ENCODE measurements at regions not wholly inside any gene's neighbourhood (a gene's known extent, or its start where the extent isn't known, plus 50 kb on each side); places are given as distances from the start of the nearest gene placed in this dataset.

DNA sequence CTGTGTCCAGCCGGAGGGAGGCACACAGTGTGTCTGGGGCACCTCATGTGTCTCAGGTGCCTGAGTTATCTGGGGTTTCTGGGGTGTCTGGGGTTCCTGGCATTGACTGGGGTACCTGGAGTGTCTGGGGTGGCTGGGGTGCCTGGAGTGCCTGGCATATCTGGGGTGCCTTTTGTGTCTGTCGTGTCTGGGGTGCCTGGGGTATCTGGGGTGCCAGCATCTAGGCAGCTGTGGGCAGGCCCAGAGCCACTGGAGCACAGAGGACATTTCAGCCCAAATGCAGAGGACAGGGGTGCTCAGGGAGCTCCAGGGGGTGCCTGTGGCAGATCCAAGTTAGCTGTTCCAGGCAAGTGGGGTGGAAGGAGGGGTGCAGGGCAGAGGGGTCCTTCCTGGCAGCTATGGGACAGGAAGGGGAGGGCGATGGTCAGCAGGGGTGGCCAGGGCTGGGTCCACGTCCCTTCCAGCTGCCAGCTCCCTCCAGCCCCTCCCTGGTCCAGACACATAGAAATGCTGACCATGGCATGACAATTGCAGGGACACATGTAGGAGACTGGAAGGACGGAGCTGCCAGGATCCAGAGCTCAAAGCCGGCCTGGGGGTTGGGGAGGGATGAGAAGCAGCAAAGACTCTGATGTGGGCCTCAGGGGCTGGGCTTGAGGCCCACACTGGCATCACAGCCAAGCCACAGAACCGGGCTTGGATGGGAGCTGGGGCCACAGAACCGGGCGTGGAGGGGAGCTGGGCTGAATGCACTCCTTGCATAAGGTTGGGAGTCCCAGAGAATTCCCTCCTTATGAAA, 133.0 kb downstream of the BRD1 start:
- Histone ChIP-seq H3K27ac (ENCODE audit: low read length) (no peak overlapping the region), H3K27me3 (ENCODE audit: low read depth, low read length) (no peaks in the 10 kb centered on the region), H3K4me1 (ENCODE audit: control insufficient read depth in 1 of 2, insufficient read depth in 2 of 2, low read length in 2 of 2) (no peaks in the 10 kb centered on the region), H3K4me3 (ENCODE audit: low read depth in 1 of 2, low read length in 2 of 2) (no peak overlapping the region), H3K36me3 (ENCODE audit: control insufficient read depth in 1 of 2, insufficient read depth in 2 of 2, low read length in 2 of 2) (no peaks in the 10 kb centered on the region), H3K9me3 (ENCODE audit: control insufficient read depth in 1 of 2, low read length in 2 of 2) (peaks cover 0 to 17% of the 10 kb centered on the region in 2 donors)

DNA sequence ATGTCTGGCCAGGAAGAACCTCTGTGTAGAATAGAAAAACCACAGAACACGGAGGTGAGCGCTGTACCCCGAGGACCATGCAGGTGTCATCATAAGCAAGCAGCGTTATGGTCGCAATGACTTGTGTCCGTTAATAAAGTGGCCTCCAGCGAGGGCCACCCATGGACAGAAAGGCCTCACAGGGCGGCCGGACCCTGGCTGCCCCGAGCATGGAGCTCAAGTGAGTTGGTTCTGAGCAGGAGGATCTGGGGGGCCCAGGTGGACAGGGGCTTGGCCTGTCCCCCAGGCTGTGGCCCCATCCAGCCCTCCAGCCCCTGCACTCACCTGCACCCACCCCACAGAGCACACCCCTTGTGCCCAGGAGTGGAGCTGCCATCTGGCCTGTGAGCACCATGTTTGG, 133.8 kb downstream of the BRD1 start:
- Histone ChIP-seq H3K27ac (ENCODE audit: low read length) (no peak overlapping the region), H3K4me1 (ENCODE audit: control insufficient read depth in 1 of 2, insufficient read depth in 2 of 2, low read length in 2 of 2) (no peaks in the 10 kb centered on the region), H3K36me3 (ENCODE audit: control insufficient read depth in 1 of 2, insufficient read depth in 2 of 2, low read length in 2 of 2) (no peaks in the 10 kb centered on the region), H3K9me3 (ENCODE audit: control insufficient read depth in 1 of 2, low read length in 2 of 2) (peaks cover 0 to 17% of the 10 kb centered on the region in 2 donors), H3K4me3 (ENCODE audit: low read depth in 1 of 2, low read length in 2 of 2) (no peak overlapping the region), H3K27me3 (ENCODE audit: low read depth, low read length) (peaks cover 3% of the 10 kb centered on the region)

DNA sequence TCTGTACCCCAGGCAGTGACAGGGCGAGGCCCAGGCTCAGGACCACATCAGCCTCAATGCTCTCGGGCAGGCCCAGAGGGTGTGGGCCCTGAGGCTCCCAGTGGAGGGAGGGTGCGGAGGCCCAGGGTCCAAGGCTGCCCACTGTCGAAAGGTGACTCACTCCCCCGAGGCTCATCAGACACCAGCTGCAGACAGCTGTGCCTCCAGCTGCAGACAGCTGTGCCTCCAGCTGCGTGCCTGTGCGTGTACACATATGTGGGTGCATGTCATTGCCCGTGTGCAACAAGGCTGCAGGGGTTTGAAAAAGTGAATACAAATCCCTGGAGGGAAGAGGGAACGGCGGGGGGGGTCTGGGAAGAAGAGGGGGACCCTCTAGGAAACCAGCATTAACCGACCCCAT, 134.3 kb downstream of the BRD1 start:
- no peaks in the 10 kb centered on the region for H3K4me1 ChIP-seq (ENCODE audit: control insufficient read depth in 1 of 2, insufficient read depth in 2 of 2, low read length in 2 of 2)
- no peak overlapping the region for H3K4me3 ChIP-seq (ENCODE audit: low read depth in 1 of 2, low read length in 2 of 2)
- H3K27me3 ChIP-seq (ENCODE audit: low read depth, low read length) = peaks cover 3% of the 10 kb centered on the region
- H3K27ac ChIP-seq (ENCODE audit: low read length) = no peak overlapping the region
- peaks cover 0 to 17% of the 10 kb centered on the region in 2 donors for H3K9me3 ChIP-seq (ENCODE audit: control insufficient read depth in 1 of 2, low read length in 2 of 2)
- no peaks in the 10 kb centered on the region for H3K36me3 ChIP-seq (ENCODE audit: control insufficient read depth in 1 of 2, insufficient read depth in 2 of 2, low read length in 2 of 2)

- no peak overlapping the region for H3K27ac ChIP-seq (ENCODE audit: low read length)
- peaks cover 0 to 17% of the 10 kb centered on the region in 2 donors for H3K9me3 ChIP-seq (ENCODE audit: control insufficient read depth in 1 of 2, low read length in 2 of 2)
- no peak overlapping the region for H3K4me3 ChIP-seq (ENCODE audit: low read depth in 1 of 2, low read length in 2 of 2)
- no peaks in the 10 kb centered on the region for H3K4me1 ChIP-seq (ENCODE audit: control insufficient read depth in 1 of 2, insufficient read depth in 2 of 2, low read length in 2 of 2)
- H3K27me3 ChIP-seq (ENCODE audit: low read depth, low read length) = peaks cover 3% of the 10 kb centered on the region
- H3K36me3 ChIP-seq (ENCODE audit: control insufficient read depth in 1 of 2, insufficient read depth in 2 of 2, low read length in 2 of 2) = no peaks in the 10 kb centered on the region
Measured at GRCh38 chr22:49692499-49693225, 135.0 kb downstream of the BRD1 start.

DNA sequence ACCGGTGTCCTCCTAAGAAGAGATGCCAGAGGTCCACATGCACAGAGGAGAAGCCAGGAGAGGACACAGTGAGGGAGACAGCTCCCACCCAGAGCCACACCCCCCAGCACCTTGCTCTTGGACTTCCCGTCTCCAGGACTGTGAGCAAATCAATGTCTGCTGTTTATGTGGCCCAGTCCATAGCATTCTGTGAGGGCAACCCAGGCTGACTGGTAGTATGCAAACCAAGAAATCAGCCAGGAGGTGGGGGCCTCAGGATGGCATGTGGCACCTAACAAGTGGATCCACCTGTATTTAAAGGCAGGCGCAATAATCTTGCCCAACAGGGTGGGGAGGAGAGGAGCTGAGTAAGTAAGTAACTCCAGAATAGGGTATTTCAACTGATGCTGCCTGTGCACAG, 136.4 kb downstream of the BRD1 start:
- H3K36me3 ChIP-seq (ENCODE audit: control insufficient read depth in 1 of 2, insufficient read depth in 2 of 2, low read length in 2 of 2) = no peaks in the 10 kb centered on the region

GRCh38 chr22:49690454-49690853, 137.2 kb downstream of the BRD1 start:
- H3K36me3 ChIP-seq (ENCODE audit: control insufficient read depth in 1 of 2, insufficient read depth in 2 of 2, low read length in 2 of 2) = no peaks in the 10 kb centered on the region
- H3K27me3 ChIP-seq (ENCODE audit: low read depth, low read length) = peaks cover 3% of the 10 kb centered on the region
- no peaks in the 10 kb centered on the region for H3K4me1 ChIP-seq (ENCODE audit: control insufficient read depth in 1 of 2, insufficient read depth in 2 of 2, low read length in 2 of 2)
- H3K27ac ChIP-seq (ENCODE audit: low read length) = no peak overlapping the region
- no peak overlapping the region for H3K4me3 ChIP-seq (ENCODE audit: low read depth in 1 of 2, low read length in 2 of 2)
- H3K9me3 ChIP-seq (ENCODE audit: control insufficient read depth in 1 of 2, low read length in 2 of 2) = peaks cover 0 to 13% of the 10 kb centered on the region in 2 donors

More for the DNA sequence above, 136.4 kb downstream of the BRD1 start:
- peaks cover 3% of the 10 kb centered on the region for H3K27me3 ChIP-seq (ENCODE audit: low read depth, low read length)
- no peak overlapping the region for H3K27ac ChIP-seq (ENCODE audit: low read length)
- H3K4me3 ChIP-seq (ENCODE audit: low read depth in 1 of 2, low read length in 2 of 2) = no peak overlapping the region
- peaks cover 0 to 13% of the 10 kb centered on the region in 2 donors for H3K9me3 ChIP-seq (ENCODE audit: control insufficient read depth in 1 of 2, low read length in 2 of 2)
- no peaks in the 10 kb centered on the region for H3K4me1 ChIP-seq (ENCODE audit: control insufficient read depth in 1 of 2, insufficient read depth in 2 of 2, low read length in 2 of 2)

- peaks cover 3% of the 10 kb centered on the region for H3K27me3 ChIP-seq (ENCODE audit: low read depth, low read length)
- no peaks in the 10 kb centered on the region for H3K4me1 ChIP-seq (ENCODE audit: control insufficient read depth in 1 of 2, insufficient read depth in 2 of 2, low read length in 2 of 2)
- peaks cover 0 to 13% of the 10 kb centered on the region in 2 donors for H3K9me3 ChIP-seq (ENCODE audit: control insufficient read depth in 1 of 2, low read length in 2 of 2)
- H3K36me3 ChIP-seq (ENCODE audit: control insufficient read depth in 1 of 2, insufficient read depth in 2 of 2, low read length in 2 of 2) = no peaks in the 10 kb centered on the region
- no peak overlapping the region for H3K27ac ChIP-seq (ENCODE audit: low read length)
- H3K4me3 ChIP-seq (ENCODE audit: low read depth in 1 of 2, low read length in 2 of 2) = no peak overlapping the region
Measured at GRCh38 chr22:49689858-49690257, 137.8 kb downstream of the BRD1 start.

GRCh38 chr22:49689255-49689770, 138.4 kb downstream of the BRD1 start:
- Histone ChIP-seq H3K4me3 (ENCODE audit: low read depth in 1 of 2, low read length in 2 of 2) (no peak overlapping the region), H3K27ac (ENCODE audit: low read length) (no peak overlapping the region), H3K4me1 (ENCODE audit: control insufficient read depth in 1 of 2, insufficient read depth in 2 of 2, low read length in 2 of 2) (no peaks in the 10 kb centered on the region), H3K27me3 (ENCODE audit: low read depth, low read length) (peaks cover 3% of the 10 kb centered on the region), H3K36me3 (ENCODE audit: control insufficient read depth in 1 of 2, insufficient read depth in 2 of 2, low read length in 2 of 2) (no peaks in the 10 kb centered on the region), H3K9me3 (ENCODE audit: control insufficient read depth in 1 of 2, low read length in 2 of 2) (peaks cover 0 to 13% of the 10 kb centered on the region in 2 donors)

DNA sequence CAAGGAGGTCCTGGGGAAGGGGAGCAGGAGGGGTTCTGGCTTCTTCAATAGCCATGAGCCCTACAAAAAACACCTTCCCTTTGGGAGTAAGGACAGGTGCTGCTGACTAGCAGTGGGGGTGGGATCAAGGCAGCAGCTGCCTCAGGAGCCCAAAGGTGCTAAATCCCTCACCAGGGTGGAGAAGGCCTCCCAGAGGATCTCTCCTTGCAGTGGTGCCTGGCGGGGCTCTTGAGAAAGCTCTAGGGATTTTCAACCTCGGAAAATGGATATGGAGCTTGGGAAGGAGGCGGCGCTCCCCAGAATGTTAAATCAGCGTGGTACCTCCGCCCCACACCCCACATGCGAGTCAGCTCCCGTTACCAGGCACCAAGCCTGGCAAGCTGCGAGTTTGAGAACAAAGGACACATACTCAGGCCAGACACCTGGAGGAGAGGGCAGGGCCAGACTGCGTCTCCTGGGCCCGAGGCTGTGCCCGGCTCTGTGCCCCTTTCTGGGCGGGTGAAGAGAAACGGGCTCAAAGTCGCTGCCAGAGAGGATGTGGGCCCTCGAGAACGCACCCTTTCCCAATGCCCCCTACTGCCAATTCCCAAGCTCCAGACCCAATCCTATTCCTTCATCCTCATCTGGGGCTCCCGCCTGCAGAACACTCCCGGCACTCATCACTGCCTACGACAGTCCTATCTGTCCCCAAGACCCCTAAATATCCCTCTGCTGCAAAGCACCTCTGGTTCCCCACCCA, 139.0 kb downstream of the BRD1 start:
- Histone ChIP-seq H3K4me3 (ENCODE audit: low read depth in 1 of 2, low read length in 2 of 2) (no peak overlapping the region), H3K27me3 (ENCODE audit: low read depth, low read length) (peaks cover 3% of the 10 kb centered on the region), H3K9me3 (ENCODE audit: control insufficient read depth in 1 of 2, low read length in 2 of 2) (peaks cover 0 to 13% of the 10 kb centered on the region in 2 donors), H3K27ac (ENCODE audit: low read length) (no peak overlapping the region), H3K36me3 (ENCODE audit: control insufficient read depth in 1 of 2, insufficient read depth in 2 of 2, low read length in 2 of 2) (no peaks in the 10 kb centered on the region), H3K4me1 (ENCODE audit: control insufficient read depth in 1 of 2, insufficient read depth in 2 of 2, low read length in 2 of 2) (no peaks in the 10 kb centered on the region)

DNA sequence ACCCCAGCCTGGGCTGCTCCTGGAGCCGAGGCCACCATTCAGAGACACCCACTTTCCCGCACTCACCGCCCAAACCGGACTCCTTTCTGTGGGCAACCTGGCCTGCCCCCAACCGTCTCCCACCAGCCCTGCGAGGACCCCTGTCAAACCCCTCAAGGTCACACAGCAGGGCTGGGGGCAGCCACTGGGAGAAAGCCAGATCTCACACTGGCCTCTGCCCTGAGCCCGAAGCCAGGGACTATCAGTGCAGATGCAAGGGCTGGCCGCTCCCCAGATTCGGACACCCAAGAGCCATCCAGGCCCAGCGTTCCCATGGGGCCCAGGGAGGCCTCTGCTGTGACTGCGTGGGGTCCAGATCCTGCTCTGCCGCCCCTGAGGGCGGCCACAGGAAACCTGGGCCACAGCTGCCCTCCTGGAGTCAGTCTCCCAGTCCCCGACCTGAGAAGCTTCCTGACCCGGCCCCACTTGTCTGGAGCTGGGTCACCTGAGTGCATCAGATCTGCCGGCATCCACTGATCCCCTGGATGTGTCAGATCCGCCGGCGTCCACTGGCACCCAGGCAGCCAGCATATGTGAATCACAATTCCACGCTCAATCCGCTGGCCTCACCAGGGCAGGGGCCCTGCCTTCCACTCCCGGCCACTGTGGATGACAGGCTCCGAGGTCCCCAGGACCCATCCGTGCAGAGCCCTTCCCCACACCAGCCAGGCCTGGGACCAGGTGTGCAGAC, 139.7 kb downstream of the BRD1 start:
- H3K27me3 ChIP-seq (ENCODE audit: low read depth, low read length) = peaks cover 3% of the 10 kb centered on the region

More for the DNA sequence above, 139.7 kb downstream of the BRD1 start:
- Histone ChIP-seq H3K36me3 (ENCODE audit: control insufficient read depth in 1 of 2, insufficient read depth in 2 of 2, low read length in 2 of 2) (no peaks in the 10 kb centered on the region), H3K27ac (ENCODE audit: low read length) (no peak overlapping the region), H3K4me1 (ENCODE audit: control insufficient read depth in 1 of 2, insufficient read depth in 2 of 2, low read length in 2 of 2) (no peaks in the 10 kb centered on the region), H3K4me3 (ENCODE audit: low read depth in 1 of 2, low read length in 2 of 2) (no peak overlapping the region), H3K9me3 (ENCODE audit: control insufficient read depth in 1 of 2, low read length in 2 of 2) (peaks cover 0 to 13% of the 10 kb centered on the region in 2 donors)

Measured in muscle layer of duodenum (tissue), 2 donors.